GM12864 (cell line): ENCODE measurements at regions not wholly inside any gene's neighbourhood (a gene's known extent, or its start where the extent isn't known, plus 50 kb on each side); places are given as distances from the start of the nearest gene placed in this dataset.

ENCODE experiments used
- DNase-seq: peaks from one replicate; pipeline ENCODE4 v3.0.0-alpha.2; 2011; ENCODE audit warnings: low read depth
- H3K4me3 ChIP-seq: 2 replicates; pipeline ENCODE4 v1.5.1; 2011; ENCODE audit warnings: mild to moderate bottlenecking, low read depth, low read length, control low read depth
- CTCF ChIP-seq: IDR thresholded peaks from 2 replicates; pipeline ENCODE4 v1.5.1; 2011; ENCODE audit warnings: low read depth, mild to moderate bottlenecking, moderate library complexity, low read length, control low read depth, inconsistent platforms; ENCODE audit errors: missing control alignments

DNA sequence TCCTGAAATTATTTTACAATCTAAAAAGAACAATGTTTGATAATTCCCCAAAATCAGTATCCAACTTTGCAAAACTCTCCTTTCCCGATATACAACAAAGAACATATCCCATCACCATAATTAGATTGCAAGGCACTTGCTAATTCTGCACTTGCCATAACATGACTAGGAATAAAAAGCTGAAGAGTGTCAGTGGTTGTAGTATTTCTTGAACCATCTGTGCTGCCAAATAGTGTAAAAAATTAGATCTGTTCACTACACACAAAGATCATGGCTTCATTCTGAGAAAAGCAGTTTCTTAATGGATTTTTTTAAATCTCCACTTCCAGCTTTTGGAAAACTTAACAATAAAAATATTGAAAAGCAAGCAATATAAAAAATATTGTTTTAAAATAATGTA, 259.5 kb upstream of the FAM174A start:
- H3K4me3 ChIP-seq, result no peak overlapping the region
- no peak for TF ChIP-seq CTCF
- no peak for DNase-seq

GRCh38 chr5:100273846-100274580, 261.2 kb upstream of the FAM174A start:
- TF ChIP-seq CTCF, result no peak
- DNase-seq, result no peak
- H3K4me3 ChIP-seq, result no peak overlapping the region

GRCh38 chr5:100270023-100270771, 265.0 kb upstream of the FAM174A start:
- H3K4me3 ChIP-seq, result no peak overlapping the region
- TF ChIP-seq CTCF, result no peak
- no peak for DNase-seq

DNA sequence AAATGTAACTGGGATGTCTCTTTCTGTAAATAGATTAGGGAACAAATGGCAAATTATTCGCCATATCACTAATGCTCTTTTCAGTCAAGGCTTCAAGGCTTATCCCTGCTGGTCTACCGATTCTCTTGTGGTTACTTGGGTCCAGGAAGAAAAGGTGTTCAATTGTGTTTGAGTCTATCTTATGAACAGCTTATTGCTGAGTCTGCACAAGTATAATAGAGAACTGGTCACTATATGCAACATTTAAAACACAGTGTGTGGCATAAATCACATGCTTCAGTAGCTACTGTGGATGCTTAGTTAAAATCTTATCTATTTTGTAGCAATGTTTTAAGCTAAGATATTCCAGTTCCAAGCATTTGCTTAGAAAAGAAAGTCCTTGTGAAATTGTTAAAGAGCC, 274.2 kb upstream of the FAM174A start:
- no peak for DNase-seq
- no peak for TF ChIP-seq CTCF

DNA sequence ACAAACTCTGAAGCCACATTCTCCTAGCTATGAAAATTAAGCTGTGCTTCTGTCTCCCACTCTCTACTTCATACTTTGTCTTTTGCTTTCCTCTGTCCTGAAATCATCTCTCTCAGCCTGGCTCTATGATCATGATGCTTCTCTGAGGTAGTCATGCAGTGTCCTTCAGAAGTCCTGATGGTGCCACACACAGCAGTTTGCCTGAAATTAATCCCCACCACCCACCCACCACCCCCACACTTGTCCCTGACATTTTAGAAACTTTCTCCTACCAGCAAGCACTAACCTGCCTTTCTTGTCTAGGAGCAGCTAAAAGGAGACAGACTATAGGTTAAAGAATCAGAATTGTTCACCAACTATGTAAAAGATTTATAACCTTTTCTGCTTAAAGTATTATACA, 282.2 kb upstream of the FAM174A start:
- H3K4me3 ChIP-seq, result no peak overlapping the region
- DNase-seq, result no peak
- TF ChIP-seq CTCF, result no peak

More for the DNA sequence above, 274.2 kb upstream of the FAM174A start:
- H3K4me3 ChIP-seq, result no peak overlapping the region

DNA sequence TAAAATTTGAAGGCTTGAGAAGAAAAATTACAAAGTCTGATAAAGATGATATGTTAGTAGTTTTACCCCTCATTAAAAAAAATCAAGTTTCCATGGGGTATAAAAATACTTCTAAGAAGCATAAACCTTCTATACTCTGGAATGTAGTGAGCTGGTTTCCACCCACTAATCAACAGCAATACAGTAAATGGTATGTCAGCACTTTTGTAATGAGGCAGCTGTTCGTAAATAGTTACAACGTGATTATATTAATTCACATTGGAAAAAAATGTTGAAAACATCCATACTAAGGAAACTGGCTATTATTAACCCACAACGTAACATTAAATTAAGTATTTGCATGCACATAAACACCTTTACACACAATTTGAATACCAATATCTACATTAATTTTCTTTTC, 283.1 kb upstream of the FAM174A start:
- H3K4me3 ChIP-seq, result no peak overlapping the region
- no peak for TF ChIP-seq CTCF
- DNase-seq, result no peak
